Right cardiac atrium (tissue), 5 donors: ENCODE measurements at regions not wholly inside any gene's neighbourhood (a gene's known extent, or its start where the extent isn't known, plus 50 kb on each side); places are given as distances from the start of the nearest gene placed in this dataset.

Experiments
- ATAC-seq, 2 donors: fragments of 200-7000 bp; cut with Tn5 transposase; one replicate each; pipeline versions ENCODE4 v1.8.0 to v1.9.1; 2020; ENCODE audit warnings: moderate library complexity in 2 of 2, mild to moderate bottlenecking in 1 of 2
- DNase-seq, 3 donors: peaks; one replicate each; pipeline ENCODE4 v3.0.0-alpha.2; 2020
- H3K27ac ChIP-seq: one replicate; pipeline ENCODE4 v1.5.1; 2013; ENCODE audit warnings: mild to moderate bottlenecking, low read length, control low read depth, moderate library complexity
- H3K27me3 ChIP-seq: one replicate; pipeline ENCODE4 v1.6.1; 2013; ENCODE audit not compliant: control insufficient read depth, insufficient read depth
- H3K4me1 ChIP-seq: one replicate; pipeline ENCODE4 v1.6.1; 2013; ENCODE audit warnings: low read length; ENCODE audit not compliant: control insufficient read depth, insufficient read depth
- H3K4me3 ChIP-seq: one replicate; pipeline ENCODE4 v1.5.1; 2013; ENCODE audit warnings: low read length, control low read depth
- H3K9me3 ChIP-seq: one replicate; pipeline ENCODE4 v1.6.1; 2013; ENCODE audit warnings: low read length; ENCODE audit not compliant: control insufficient read depth
- WGBS: extraction: QIAGEN DNeasy Blood & Tissue Kit; methylation state at CpG from one replicate; pipeline ENCODE4 v1.1.7; 2013; 5-methylcytosine and 5-hydroxymethylcytosine counted together
- intact Hi-C, 4 donors: fragments of 100-400 bp; cut with DNase I; formaldehyde crosslinking; loops; one replicate each; pipeline versions ENCODE4 v1.11.0 to v1.14.0; 2022 to 2023
- donor health status: healthy with polysubstance abuse.
- donor health status: DM: no; HTN: yes; CAD: no.
- donor health status: DM: no; HTN: no; CAD: no.
- donor health status: DM: no; HTN: yes; CAD: no; lungs with severe emphysema.
- donor health status: DM: yes; HTN: yes; CAD: no.

DNA sequence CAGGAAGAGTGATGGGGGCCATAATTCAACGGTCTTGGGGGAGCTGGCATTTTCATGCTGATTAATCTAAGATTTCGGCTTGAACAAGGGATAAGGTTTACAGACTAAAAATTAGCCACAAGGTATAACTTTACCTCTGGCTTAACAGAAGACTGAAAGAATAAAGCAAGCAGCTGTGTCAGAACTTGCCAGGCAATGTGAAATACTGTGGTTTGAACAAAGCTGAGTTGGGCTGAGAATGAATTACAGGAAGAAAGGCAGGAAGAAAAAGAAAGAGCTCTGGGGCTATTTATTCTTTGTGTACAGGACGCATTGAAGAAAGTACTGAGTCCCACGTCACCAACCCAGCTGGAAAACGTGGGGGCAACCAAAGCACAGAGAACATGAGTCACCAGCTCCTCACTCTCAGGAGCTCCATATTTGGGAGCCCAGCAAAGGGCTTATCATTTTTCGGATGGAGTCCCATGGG lies 121.5 kb upstream of the NEDD9 start:
- intact Hi-C loops = loop anchor here in 1 of 4 donors (10.0 kb wide), 1 partner anchor 119 kb away; the partner anchor contains the start of gene NEDD9
- peaks cover 9% of the 10 kb centered on the region for H3K4me1 ChIP-seq
- DNase-seq (peak; percentile 62 to 68 (median 63)), ATAC-seq (peak; percentile 85 to 88)
- H3K9me3 ChIP-seq = no peaks in the 10 kb centered on the region
- H3K27ac ChIP-seq = peak overlapping the region; percentile 89
- WGBS = 34% methylated on average over 6 of the region's 6 CpGs
- H3K4me3 ChIP-seq = no peak overlapping the region
- H3K27me3 ChIP-seq = no peaks in the 10 kb centered on the region

DNA sequence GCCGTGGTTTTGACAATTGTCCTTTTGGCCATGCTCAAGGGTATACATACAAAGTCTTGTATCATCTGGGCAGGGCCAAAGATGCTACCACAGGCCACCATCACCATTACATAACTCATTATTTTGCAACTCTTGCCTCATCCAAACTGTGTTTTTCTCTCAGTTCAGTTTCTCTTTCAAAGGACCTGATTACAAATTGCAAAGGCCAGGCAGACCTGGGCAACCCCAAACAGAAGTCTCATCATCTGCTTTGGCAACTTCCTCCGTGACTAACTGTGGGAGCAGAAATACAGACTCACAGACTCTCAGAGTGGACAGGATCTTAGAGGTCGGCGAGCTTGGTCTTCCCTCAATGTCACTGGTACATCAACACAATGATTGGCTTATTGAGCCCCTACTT lies 117.8 kb upstream of the NEDD9 start:
- intact Hi-C loops = loop anchor here in 1 of 4 donors (10.0 kb wide), 1 partner anchor 115 kb away; the partner anchor contains the start of gene NEDD9
- WGBS = 85% methylated on average over 4 of the region's 4 CpGs
- Histone ChIP-seq H3K27me3 (no peaks in the 10 kb centered on the region), H3K4me3 (no peak overlapping the region), H3K4me1 (peaks cover 9% of the 10 kb centered on the region), H3K9me3 (no peaks in the 10 kb centered on the region), H3K27ac (no peak overlapping the region)
- no peak for DNase-seq
- peak; percentile 16 to 28 for ATAC-seq

GRCh38 chr6:11349880-11350279 lies 117.4 kb upstream of the NEDD9 start:
- Histone ChIP-seq H3K4me1 (peaks cover 9% of the 10 kb centered on the region), H3K27me3 (no peaks in the 10 kb centered on the region), H3K4me3 (no peak overlapping the region), H3K9me3 (no peaks in the 10 kb centered on the region), H3K27ac (no peak overlapping the region)
- intact Hi-C loops = loop anchor here in 1 of 4 donors (10.0 kb wide), 1 partner anchor 115 kb away; the partner anchor contains the start of gene NEDD9
- no peak for DNase-seq
- no peak for ATAC-seq

DNA sequence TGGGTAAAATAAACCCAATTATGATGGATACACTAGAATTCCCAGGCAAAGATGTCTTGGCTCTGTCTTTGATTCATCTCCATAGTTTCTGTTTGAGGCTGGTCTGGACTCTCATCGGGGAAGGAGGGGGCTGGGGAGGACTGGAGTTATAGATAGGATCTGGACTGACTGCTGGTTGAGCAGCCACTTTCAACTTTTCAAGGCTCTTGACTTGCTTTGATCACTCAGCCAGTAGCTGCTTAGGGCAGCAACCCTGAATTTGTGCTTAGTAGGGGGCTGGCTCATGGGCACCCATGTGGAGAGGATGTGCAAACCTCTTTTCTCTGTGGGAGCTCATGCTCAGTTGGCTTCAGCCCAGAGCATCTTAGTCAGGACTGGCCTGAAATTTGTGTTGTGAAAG lies 114.0 kb upstream of the NEDD9 start:
- H3K4me3 ChIP-seq = no peak overlapping the region
- H3K9me3 ChIP-seq = no peaks in the 10 kb centered on the region
- no peaks in the 10 kb centered on the region for H3K27me3 ChIP-seq
- no peak for ATAC-seq
- no peaks in the 10 kb centered on the region for H3K4me1 ChIP-seq
- intact Hi-C loops = no loop called here
- H3K27ac ChIP-seq = no peak overlapping the region
- DNase-seq = no peak
- WGBS = 80% methylated on average over 1 of the region's 1 CpG

GRCh38 chr6:11345536-11345935 lies 113.1 kb upstream of the NEDD9 start:
- intact Hi-C loops = no loop called here
- Histone ChIP-seq H3K9me3 (no peaks in the 10 kb centered on the region), H3K4me1 (no peaks in the 10 kb centered on the region), H3K27me3 (no peaks in the 10 kb centered on the region), H3K4me3 (no peak overlapping the region), H3K27ac (no peak overlapping the region)
- WGBS = 95% methylated on average over 5 of the region's 5 CpGs
- ATAC-seq = no peak
- no peak for DNase-seq

GRCh38 chr6:11343963-11344723 lies 111.7 kb upstream of the NEDD9 start:
- WGBS = 80% methylated on average over 6 of the region's 6 CpGs
- peak; percentile 26 to 33 for ATAC-seq
- DNase-seq = no peak

DNA sequence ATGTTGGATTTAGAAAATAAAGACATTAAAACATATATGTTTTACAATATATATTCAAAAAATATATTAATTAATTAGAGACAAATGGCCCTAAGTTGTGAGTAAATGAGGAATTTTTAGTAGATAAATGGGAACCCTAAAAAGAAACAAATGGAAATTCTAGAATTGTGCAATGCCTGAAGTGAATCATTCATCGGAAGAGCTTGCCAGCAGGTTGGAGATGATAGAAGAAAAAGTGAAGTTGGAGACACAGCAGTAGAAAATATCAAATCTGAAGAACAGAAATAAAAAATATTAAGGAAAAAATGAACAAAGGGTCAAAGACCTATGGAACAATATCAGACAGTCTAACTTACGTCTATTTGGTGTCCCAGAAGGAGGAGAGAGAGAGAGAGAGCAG lies 109.4 kb upstream of the NEDD9 start:
- Histone ChIP-seq H3K27me3 (no peaks in the 10 kb centered on the region), H3K27ac (no peak overlapping the region), H3K4me3 (no peak overlapping the region), H3K4me1 (no peaks in the 10 kb centered on the region), H3K9me3 (no peaks in the 10 kb centered on the region)
- intact Hi-C loops = no loop called here
- DNase-seq (no peak), ATAC-seq (no peak)
- 72% methylated on average over 2 of the region's 2 CpGs for whole genome bisulfite sequencing

More at GRCh38 chr6:11343963-11344723, 111.7 kb upstream of the NEDD9 start:
- Histone ChIP-seq H3K27me3 (no peaks in the 10 kb centered on the region), H3K4me3 (no peak overlapping the region), H3K27ac (no peak overlapping the region), H3K4me1 (no peaks in the 10 kb centered on the region), H3K9me3 (no peaks in the 10 kb centered on the region)
- intact Hi-C loops = no loop called here

DNA sequence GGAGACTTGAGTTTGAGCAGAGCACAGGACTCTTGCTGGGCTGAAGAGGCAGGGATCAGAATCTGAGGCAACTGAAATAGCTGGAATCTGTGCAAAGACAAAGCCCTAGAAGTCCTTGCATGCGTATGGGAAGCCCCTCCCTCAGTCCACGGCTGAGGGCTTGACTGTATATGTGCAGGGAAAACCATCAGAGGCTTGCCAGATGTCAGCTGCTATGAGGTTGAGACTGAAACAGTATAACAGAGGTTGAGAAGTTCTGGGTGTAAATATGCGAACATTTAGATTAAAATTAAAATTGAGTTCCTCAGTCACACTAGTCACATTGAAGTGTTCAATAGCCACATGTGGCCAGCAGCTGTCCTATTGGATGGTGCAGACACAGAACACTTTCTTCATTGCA lies 108.8 kb upstream of the NEDD9 start:
- Histone ChIP-seq H3K27ac (no peak overlapping the region), H3K4me1 (no peaks in the 10 kb centered on the region), H3K9me3 (no peaks in the 10 kb centered on the region), H3K27me3 (no peaks in the 10 kb centered on the region), H3K4me3 (no peak overlapping the region)
- DNase-seq (no peak), ATAC-seq (no peak)
- intact Hi-C loops = no loop called here
- WGBS = 87% methylated on average over 3 of the region's 3 CpGs

DNA sequence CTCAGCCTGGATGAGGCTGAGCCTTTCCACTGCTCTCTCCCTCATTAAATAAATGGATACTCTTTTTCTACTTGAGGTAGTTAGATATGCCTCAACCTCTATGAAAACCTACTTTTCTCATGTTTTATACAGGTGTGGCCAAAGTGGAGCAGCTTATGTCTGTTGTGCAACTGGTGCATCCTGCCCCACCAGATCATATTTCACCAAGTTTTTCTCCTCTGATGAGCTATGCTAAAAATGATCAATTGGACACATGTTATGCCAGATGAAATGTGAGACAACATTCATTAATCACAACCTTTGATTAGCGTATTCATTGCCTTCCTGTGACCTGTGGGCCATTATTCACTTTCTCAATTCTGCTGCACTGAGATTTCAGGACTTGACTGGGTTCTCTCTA lies 106.9 kb upstream of the NEDD9 start:
- no peak overlapping the region for H3K27ac ChIP-seq
- no peak for DNase-seq
- no peaks in the 10 kb centered on the region for H3K27me3 ChIP-seq
- no peaks in the 10 kb centered on the region for H3K4me1 ChIP-seq
- intact Hi-C loops = no loop called here
- ATAC-seq = no peak
- H3K9me3 ChIP-seq = peaks cover 2% of the 10 kb centered on the region
- H3K4me3 ChIP-seq = no peak overlapping the region
- 88% methylated on average over 1 of the region's 1 CpG for WGBS

- WGBS = 97% methylated on average over 5 of the region's 5 CpGs
- Histone ChIP-seq H3K27ac (no peak overlapping the region), H3K4me1 (no peaks in the 10 kb centered on the region), H3K27me3 (no peaks in the 10 kb centered on the region), H3K4me3 (no peak overlapping the region), H3K9me3 (peaks cover 2% of the 10 kb centered on the region)
- no peak for DNase-seq
- no peak for ATAC-seq
- intact Hi-C loops = no loop called here
Measured at GRCh38 chr6:11337306-11337705, 104.8 kb upstream of the NEDD9 start.

DNA sequence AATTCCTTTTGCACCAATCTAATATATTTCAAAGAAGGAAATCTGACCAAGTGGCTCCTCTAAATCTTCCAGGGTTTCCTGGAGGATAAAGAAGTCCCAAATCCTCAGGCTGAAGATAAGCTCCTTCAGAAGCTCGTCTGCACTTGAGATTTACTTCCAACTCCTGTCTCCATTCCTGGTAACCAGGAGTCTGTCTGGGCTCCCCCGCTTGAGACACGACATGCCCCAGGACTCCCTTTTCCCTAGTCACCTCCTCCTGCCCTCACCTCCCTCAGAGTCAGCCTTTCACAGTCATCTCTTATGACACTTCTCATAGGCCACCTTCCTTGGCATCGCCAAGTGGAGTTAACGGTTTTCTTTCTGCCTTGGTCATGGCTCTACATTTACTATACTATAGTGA lies 103.4 kb upstream of the NEDD9 start:
- peaks cover 2% of the 10 kb centered on the region for H3K9me3 ChIP-seq
- intact Hi-C loops = no loop called here

More for the DNA sequence above, 103.4 kb upstream of the NEDD9 start:
- ATAC-seq (no peak), DNase-seq (no peak)
- no peak overlapping the region for H3K4me3 ChIP-seq
- no peaks in the 10 kb centered on the region for H3K4me1 ChIP-seq
- no peak overlapping the region for H3K27ac ChIP-seq
- H3K27me3 ChIP-seq = no peaks in the 10 kb centered on the region
- whole genome bisulfite sequencing = 86% methylated on average over 5 of the region's 5 CpGs
